Midbrain (tissue), 1 donor: ENCODE measurements at regions not wholly inside any gene's neighbourhood (a gene's known extent, or its start where the extent isn't known, plus 50 kb on each side); places are given as distances from the start of the nearest gene placed in this dataset.

ENCODE experiments used
- DNase-seq: peaks from one replicate; lab custom pipeline; 2025; lab: John Stamatoyannopoulos, UW

- no peak for DNase-seq
These were observed 203.0 kb downstream of the HIBADH start for GRCh38 chr7:27459731-27460053.

GRCh38 chr7:27462575-27463270, 200.0 kb downstream of the HIBADH start:
- DNase-seq = no peak

- no peak for DNase-seq
These were observed 197.7 kb downstream of the HIBADH start for GRCh38 chr7:27464970-27465369.

- DNase-seq = no peak
These were observed 196.0 kb downstream of the HIBADH start for GRCh38 chr7:27466703-27467102.

DNA sequence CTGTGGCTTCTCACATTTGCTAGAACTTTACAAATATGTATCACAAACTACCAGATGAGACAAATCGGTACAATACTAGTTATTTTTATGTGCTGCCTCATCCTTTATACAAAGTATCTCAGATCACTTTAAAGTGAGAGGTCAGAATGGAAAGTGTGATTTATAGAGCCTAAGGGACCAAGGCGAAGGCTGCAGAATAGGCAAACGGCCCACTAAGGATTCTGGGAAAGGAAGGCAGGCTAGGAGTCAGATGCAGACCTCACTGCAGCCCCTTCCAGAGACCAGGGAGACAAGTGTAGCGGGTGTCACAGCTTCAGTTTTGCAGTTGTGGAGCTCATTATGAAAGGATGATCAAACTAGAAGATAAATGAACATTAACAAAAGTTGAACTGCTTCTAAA, 190.6 kb downstream of the HIBADH start:
- DNase-seq = no peak
